ENCODE measurements at regions not wholly inside any gene's neighbourhood (a gene's known extent, or its start where the extent isn't known, plus 50 kb on each side); places are given as distances from the start of the nearest gene placed in this dataset.

- H3K27ac Mint-ChIP-seq: no peak overlapping the region
- no peaks in the 10 kb centered on the region for H3K36me3 Mint-ChIP-seq (ENCODE audit: low read depth)
- no peaks in the 10 kb centered on the region for H3K4me1 Mint-ChIP-seq
- intact Hi-C loops (cut with micrococcal nuclease): no loop called here
- no peak overlapping the region for H3K4me3 Mint-ChIP-seq
- peaks cover 9% of the 10 kb centered on the region for H3K27me3 Mint-ChIP-seq
- no peaks in the 10 kb centered on the region for H3K9me3 Mint-ChIP-seq
- DNase-seq: no peak
Observed at GRCh38 chr15:61753018-61753710, 307.1 kb downstream of the VPS13C start.

GRCh38 chr15:61752001-61752400 lies 308.2 kb downstream of the VPS13C start:
- Mint-ChIP-seq H3K4me3 (no peak overlapping the region), H3K9me3 (no peaks in the 10 kb centered on the region), H3K36me3 (ENCODE audit: low read depth) (no peaks in the 10 kb centered on the region), H3K4me1 (no peaks in the 10 kb centered on the region), H3K27me3 (peaks cover 7% of the 10 kb centered on the region), H3K27ac (no peak overlapping the region)
- no peak for DNase-seq
- intact Hi-C loops (cut with micrococcal nuclease): no loop called here

GRCh38 chr15:61750271-61751084 lies 309.8 kb downstream of the VPS13C start:
- intact Hi-C loops (cut with micrococcal nuclease): no loop called here
- Mint-ChIP-seq H3K4me1 (no peaks in the 10 kb centered on the region), H3K36me3 (ENCODE audit: low read depth) (no peaks in the 10 kb centered on the region), H3K9me3 (no peaks in the 10 kb centered on the region), H3K27ac (no peak overlapping the region), H3K4me3 (no peak overlapping the region), H3K27me3 (peaks cover 6% of the 10 kb centered on the region)
- DNase-seq: no peak

- no peaks in the 10 kb centered on the region for H3K36me3 Mint-ChIP-seq (ENCODE audit: low read depth)
- no peak overlapping the region for H3K27ac Mint-ChIP-seq
- DNase-seq: no peak
- no peaks in the 10 kb centered on the region for H3K9me3 Mint-ChIP-seq
- no peak overlapping the region for H3K4me3 Mint-ChIP-seq
- H3K4me1 Mint-ChIP-seq: no peaks in the 10 kb centered on the region
- H3K27me3 Mint-ChIP-seq: peaks cover 5% of the 10 kb centered on the region
- intact Hi-C loops (cut with micrococcal nuclease): no loop called here
Observed at GRCh38 chr15:61749169-61749568, 311.1 kb downstream of the VPS13C start.

GRCh38 chr15:61748529-61748928 lies 311.7 kb downstream of the VPS13C start:
- intact Hi-C loops (cut with micrococcal nuclease): no loop called here
- no peak overlapping the region for H3K27ac Mint-ChIP-seq
- peaks cover 5% of the 10 kb centered on the region for H3K27me3 Mint-ChIP-seq

GRCh38 chr15:61746589-61746988 lies 313.7 kb downstream of the VPS13C start:
- Mint-ChIP-seq H3K27ac (no peak overlapping the region), H3K9me3 (no peaks in the 10 kb centered on the region), H3K4me1 (no peaks in the 10 kb centered on the region), H3K27me3 (peaks cover 5% of the 10 kb centered on the region), H3K36me3 (ENCODE audit: low read depth) (no peaks in the 10 kb centered on the region), H3K4me3 (no peak overlapping the region)
- intact Hi-C loops (cut with micrococcal nuclease): no loop called here
- no peak for DNase-seq

More at GRCh38 chr15:61748529-61748928, 311.7 kb downstream of the VPS13C start:
- DNase-seq: no peak
- H3K4me3 Mint-ChIP-seq: no peak overlapping the region
- no peaks in the 10 kb centered on the region for H3K9me3 Mint-ChIP-seq
- no peaks in the 10 kb centered on the region for H3K36me3 Mint-ChIP-seq (ENCODE audit: low read depth)
- H3K4me1 Mint-ChIP-seq: no peaks in the 10 kb centered on the region

- H3K4me1 Mint-ChIP-seq: no peaks in the 10 kb centered on the region
- H3K27ac Mint-ChIP-seq: no peak overlapping the region
- H3K27me3 Mint-ChIP-seq: peaks cover 3% of the 10 kb centered on the region
- H3K4me3 Mint-ChIP-seq: no peak overlapping the region
- H3K36me3 Mint-ChIP-seq (ENCODE audit: low read depth): no peaks in the 10 kb centered on the region
- no peaks in the 10 kb centered on the region for H3K9me3 Mint-ChIP-seq
- DNase-seq: no peak
- intact Hi-C loops (cut with micrococcal nuclease): no loop called here
Observed at GRCh38 chr15:61743345-61743909, 316.8 kb downstream of the VPS13C start.

- intact Hi-C loops (cut with micrococcal nuclease): no loop called here
- no peaks in the 10 kb centered on the region for H3K4me1 Mint-ChIP-seq
Observed at GRCh38 chr15:61742591-61742990, 317.7 kb downstream of the VPS13C start.

GRCh38 chr15:61736790-61737189 lies 323.5 kb downstream of the VPS13C start:
- no peak for DNase-seq
- peaks cover 2% of the 10 kb centered on the region for H3K27me3 Mint-ChIP-seq
- H3K9me3 Mint-ChIP-seq: no peaks in the 10 kb centered on the region
- H3K4me3 Mint-ChIP-seq: no peak overlapping the region
- intact Hi-C loops (cut with micrococcal nuclease): no loop called here
- H3K27ac Mint-ChIP-seq: no peak overlapping the region
- H3K4me1 Mint-ChIP-seq: no peaks in the 10 kb centered on the region
- H3K36me3 Mint-ChIP-seq (ENCODE audit: low read depth): no peaks in the 10 kb centered on the region

More at GRCh38 chr15:61742591-61742990, 317.7 kb downstream of the VPS13C start:
- Mint-ChIP-seq H3K4me3 (no peak overlapping the region), H3K9me3 (no peaks in the 10 kb centered on the region), H3K27ac (no peak overlapping the region), H3K36me3 (ENCODE audit: low read depth) (no peaks in the 10 kb centered on the region), H3K27me3 (peaks cover 3% of the 10 kb centered on the region)
- DNase-seq: no peak

- intact Hi-C loops (cut with micrococcal nuclease): no loop called here
- DNase-seq: no peak
- no peaks in the 10 kb centered on the region for H3K27me3 Mint-ChIP-seq
- no peaks in the 10 kb centered on the region for H3K4me1 Mint-ChIP-seq
- no peaks in the 10 kb centered on the region for H3K36me3 Mint-ChIP-seq (ENCODE audit: low read depth)
- H3K27ac Mint-ChIP-seq: no peak overlapping the region
- H3K4me3 Mint-ChIP-seq: no peak overlapping the region
- H3K9me3 Mint-ChIP-seq: no peaks in the 10 kb centered on the region
Observed at GRCh38 chr15:61731099-61731498, 329.1 kb downstream of the VPS13C start.

GRCh38 chr15:61729646-61730045 lies 330.6 kb downstream of the VPS13C start:
- DNase-seq: no peak
- Mint-ChIP-seq H3K36me3 (ENCODE audit: low read depth) (no peaks in the 10 kb centered on the region), H3K4me3 (no peak overlapping the region), H3K27ac (no peak overlapping the region), H3K4me1 (no peaks in the 10 kb centered on the region), H3K27me3 (no peaks in the 10 kb centered on the region), H3K9me3 (no peaks in the 10 kb centered on the region)
- intact Hi-C loops (cut with micrococcal nuclease): no loop called here

GRCh38 chr15:61726166-61726565 lies 334.1 kb downstream of the VPS13C start:
- peaks cover 2% of the 10 kb centered on the region for H3K27me3 Mint-ChIP-seq
- no peak overlapping the region for H3K27ac Mint-ChIP-seq
- no peaks in the 10 kb centered on the region for H3K4me1 Mint-ChIP-seq
- H3K9me3 Mint-ChIP-seq: no peaks in the 10 kb centered on the region
- H3K36me3 Mint-ChIP-seq (ENCODE audit: low read depth): no peaks in the 10 kb centered on the region
- no peak overlapping the region for H3K4me3 Mint-ChIP-seq
- intact Hi-C loops (cut with micrococcal nuclease): no loop called here
- no peak for DNase-seq

GRCh38 chr15:61725251-61725650 lies 335.0 kb downstream of the VPS13C start:
- no peaks in the 10 kb centered on the region for H3K4me1 Mint-ChIP-seq
- H3K9me3 Mint-ChIP-seq: no peaks in the 10 kb centered on the region
- intact Hi-C loops (cut with micrococcal nuclease): no loop called here
- no peak overlapping the region for H3K27ac Mint-ChIP-seq
- peaks cover 4% of the 10 kb centered on the region for H3K27me3 Mint-ChIP-seq
- no peaks in the 10 kb centered on the region for H3K36me3 Mint-ChIP-seq (ENCODE audit: low read depth)
- no peak for DNase-seq
- no peak overlapping the region for H3K4me3 Mint-ChIP-seq

GRCh38 chr15:61724251-61724939 lies 335.9 kb downstream of the VPS13C start:
- Mint-ChIP-seq H3K4me3 (no peak overlapping the region), H3K36me3 (ENCODE audit: low read depth) (no peaks in the 10 kb centered on the region), H3K27ac (no peak overlapping the region), H3K4me1 (no peaks in the 10 kb centered on the region), H3K9me3 (no peaks in the 10 kb centered on the region), H3K27me3 (peaks cover 4% of the 10 kb centered on the region)
- intact Hi-C loops (cut with micrococcal nuclease): no loop called here
- DNase-seq: no peak
